Suprapubic skin (tissue), 4 donors: ENCODE measurements at regions not wholly inside any gene's neighbourhood (a gene's known extent, or its start where the extent isn't known, plus 50 kb on each side); places are given as distances from the start of the nearest gene placed in this dataset.
A peak's percentile ranks its signal among the peaks of the same experiment; 100 is the strongest.

Experiments
- DNase-seq, 2 donors: peaks; one replicate each; pipeline ENCODE4 v3.0.0-alpha.2; 2019; ENCODE audit warnings: low spot score in 2 of 2
- H3K27ac ChIP-seq: fragments of 200-600 bp; sonication (generic); one replicate; pipeline ENCODE4 v1.5.1; 2019
- H3K27me3 ChIP-seq: fragments of 200-600 bp; sonication (generic); one replicate; pipeline ENCODE4 v1.5.1; 2019
- H3K36me3 ChIP-seq: fragments of 200-600 bp; sonication (generic); one replicate; pipeline ENCODE4 v1.5.1; 2019
- H3K4me1 ChIP-seq: fragments of 200-600 bp; sonication (generic); one replicate; pipeline ENCODE4 v1.5.1; 2019
- H3K4me3 ChIP-seq: fragments of 200-600 bp; sonication (generic); one replicate; pipeline ENCODE4 v1.5.1; 2019; ENCODE audit warnings: mild to moderate bottlenecking
- H3K9me3 ChIP-seq: fragments of 200-600 bp; sonication (generic); one replicate; pipeline ENCODE4 v1.5.1; 2019
- CTCF ChIP-seq, 2 donors: fragments of 200-600 bp in 1 of 2; fragments of 450-650 bp in 1 of 2; sonication (generic) in 1 of 2; IDR thresholded peaks; one replicate each; pipeline ENCODE4 v1.5.1; 2016 to 2019; ENCODE audit warnings: antibody characterized with exemption in 2 of 2, mild to moderate bottlenecking in 1 of 2, moderate library complexity in 1 of 2
- EP300 ChIP-seq: sonication (generic); formaldehyde crosslinking; IDR thresholded peaks from one replicate; pipeline ENCODE4 v1.6.1; 2017; ENCODE audit warnings: antibody characterized with exemption
- POLR2A ChIP-seq, 2 donors: fragments of 450-650 bp; IDR thresholded peaks; one replicate each; pipeline ENCODE4 v1.6.1; 2017; ENCODE audit warnings: antibody characterized with exemption in 2 of 2, mild to moderate bottlenecking in 2 of 2, moderate library complexity in 2 of 2
- POLR2AphosphoS5 ChIP-seq, 3 donors: sonication (generic); formaldehyde crosslinking; IDR thresholded peaks; one replicate each; pipeline ENCODE4 v1.6.1; 2017; ENCODE audit warnings: antibody characterized with exemption in 3 of 3
- WGBS: methylation state at CpG from one replicate; pipeline ENCODE4 v1.1.5; 2018; 5-methylcytosine and 5-hydroxymethylcytosine counted together

GRCh38 chrX:25154168-25154567 lies 138.4 kb upstream of the ARX start:
- no peak for DNase-seq
- Histone ChIP-seq H3K9me3 (no peaks in the 10 kb centered on the region), H3K4me1 (no peaks in the 10 kb centered on the region), H3K4me3 (no peak overlapping the region), H3K27me3 (no peaks in the 10 kb centered on the region), H3K27ac (no peak overlapping the region), H3K36me3 (no peaks in the 10 kb centered on the region)
- WGBS: 69% methylated on average over 3 of the region's 3 CpGs
- TF ChIP-seq CTCF (IDR thresholded peaks at IDR 0.05) (no peak), POLR2A (IDR thresholded peaks at IDR 0.05) (no peak), POLR2AphosphoS5 (IDR thresholded peaks at IDR 0.05) (no peak), EP300 (no peak)

- Histone ChIP-seq H3K36me3 (no peaks in the 10 kb centered on the region), H3K4me1 (no peaks in the 10 kb centered on the region), H3K27me3 (no peaks in the 10 kb centered on the region), H3K27ac (no peak overlapping the region), H3K4me3 (no peak overlapping the region), H3K9me3 (no peaks in the 10 kb centered on the region)
- 79% methylated on average over 2 of the region's 2 CpGs for WGBS
- no peak for TF ChIP-seq POLR2AphosphoS5 (IDR thresholded peaks at IDR 0.05)
- DNase-seq: no peak
These were observed 136.0 kb upstream of the ARX start for GRCh38 chrX:25151749-25152148.

GRCh38 chrX:25144043-25144940 lies 128.5 kb upstream of the ARX start:
- Histone ChIP-seq H3K4me3 (no peak overlapping the region), H3K27me3 (no peaks in the 10 kb centered on the region), H3K27ac (no peak overlapping the region), H3K36me3 (no peaks in the 10 kb centered on the region), H3K4me1 (no peaks in the 10 kb centered on the region), H3K9me3 (no peaks in the 10 kb centered on the region)
- TF ChIP-seq EP300 (no peak), POLR2AphosphoS5 (IDR thresholded peaks at IDR 0.05) (no peak), POLR2A (IDR thresholded peaks at IDR 0.05) (no peak), CTCF (IDR thresholded peaks at IDR 0.05) (peak; percentile 39 to 45)
- 21% methylated on average over 19 of the region's 19 CpGs for WGBS
- DNase-seq: peak in 1 of 2 donors; percentile 63

GRCh38 chrX:25143596-25143995 lies 127.8 kb upstream of the ARX start:
- Histone ChIP-seq H3K4me1 (no peaks in the 10 kb centered on the region), H3K27me3 (no peaks in the 10 kb centered on the region), H3K36me3 (no peaks in the 10 kb centered on the region), H3K4me3 (no peak overlapping the region), H3K27ac (no peak overlapping the region), H3K9me3 (no peaks in the 10 kb centered on the region)
- TF ChIP-seq CTCF (IDR thresholded peaks at IDR 0.05) (no peak), POLR2AphosphoS5 (IDR thresholded peaks at IDR 0.05) (no peak), POLR2A (IDR thresholded peaks at IDR 0.05) (no peak)
- 64% methylated on average over 8 of the region's 8 CpGs for WGBS
- DNase-seq: no peak

- WGBS: 29% methylated on average over 1 of the region's 1 CpG
These were observed 125.9 kb upstream of the ARX start for GRCh38 chrX:25141684-25142083.

More at GRCh38 chrX:25141684-25142083, 125.9 kb upstream of the ARX start:
- Histone ChIP-seq H3K4me3 (no peak overlapping the region), H3K36me3 (no peaks in the 10 kb centered on the region), H3K27ac (no peak overlapping the region), H3K4me1 (no peaks in the 10 kb centered on the region), H3K9me3 (no peaks in the 10 kb centered on the region), H3K27me3 (no peaks in the 10 kb centered on the region)
- TF ChIP-seq POLR2A (IDR thresholded peaks at IDR 0.05) (no peak), POLR2AphosphoS5 (IDR thresholded peaks at IDR 0.05) (no peak), EP300 (no peak), CTCF (IDR thresholded peaks at IDR 0.05) (no peak)
- DNase-seq: no peak
